ENCODE measurements at regions not wholly inside any gene's neighbourhood (a gene's known extent, or its start where the extent isn't known, plus 50 kb on each side); places are given as distances from the start of the nearest gene placed in this dataset.

DNA sequence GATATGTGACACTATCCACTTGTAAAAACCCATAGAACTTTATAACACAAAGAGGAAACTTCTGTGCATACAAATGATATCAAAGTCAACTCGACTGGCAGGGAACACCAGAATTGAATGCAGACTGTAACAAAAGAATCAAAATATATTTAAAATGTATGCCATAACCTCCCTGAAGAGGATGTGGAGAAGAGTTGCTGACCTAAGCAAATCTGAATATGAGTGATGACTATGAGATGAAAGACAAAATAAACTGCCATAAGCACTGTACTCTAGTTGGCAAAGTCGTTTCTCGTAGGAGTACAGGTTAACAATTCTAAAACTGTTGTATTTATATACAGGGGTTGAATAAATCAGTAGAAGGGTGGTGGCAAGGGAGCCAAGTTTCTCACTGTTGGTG is 482.1 kb downstream of the OCA2 start:
- TF ChIP-seq, protein P1, sequence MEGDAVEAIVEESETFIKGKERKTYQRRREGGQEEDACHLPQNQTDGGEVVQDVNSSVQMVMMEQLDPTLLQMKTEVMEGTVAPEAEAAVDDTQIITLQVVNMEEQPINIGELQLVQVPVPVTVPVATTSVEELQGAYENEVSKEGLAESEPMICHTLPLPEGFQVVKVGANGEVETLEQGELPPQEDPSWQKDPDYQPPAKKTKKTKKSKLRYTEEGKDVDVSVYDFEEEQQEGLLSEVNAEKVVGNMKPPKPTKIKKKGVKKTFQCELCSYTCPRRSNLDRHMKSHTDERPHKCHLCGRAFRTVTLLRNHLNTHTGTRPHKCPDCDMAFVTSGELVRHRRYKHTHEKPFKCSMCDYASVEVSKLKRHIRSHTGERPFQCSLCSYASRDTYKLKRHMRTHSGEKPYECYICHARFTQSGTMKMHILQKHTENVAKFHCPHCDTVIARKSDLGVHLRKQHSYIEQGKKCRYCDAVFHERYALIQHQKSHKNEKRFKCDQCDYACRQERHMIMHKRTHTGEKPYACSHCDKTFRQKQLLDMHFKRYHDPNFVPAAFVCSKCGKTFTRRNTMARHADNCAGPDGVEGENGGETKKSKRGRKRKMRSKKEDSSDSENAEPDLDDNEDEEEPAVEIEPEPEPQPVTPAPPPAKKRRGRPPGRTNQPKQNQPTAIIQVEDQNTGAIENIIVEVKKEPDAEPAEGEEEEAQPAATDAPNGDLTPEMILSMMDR (IDR thresholded peaks at IDR 0.05), result no peak
- TF ChIP-seq POLR2AphosphoS5 (IDR thresholded peaks at IDR 0.05), result no peak
- TF ChIP-seq POLR2A (IDR thresholded peaks at IDR 0.05), result no peak

Data from prostate gland (tissue), 2 donors.